GM12878 (cell line): ENCODE measurements at regions not wholly inside any gene's neighbourhood (a gene's known extent, or its start where the extent isn't known, plus 50 kb on each side); places are given as distances from the start of the nearest gene placed in this dataset.

Experiments used
- ATAC-seq: fragments of 200-7000 bp; cut with Tn5 transposase; 3 replicates; pipeline ENCODE4 v1.9.1; 2020; ENCODE audit warnings: mild to moderate bottlenecking, moderate library complexity
- BruUV-seq: library from RNA; stranded (reverse); fragments of 400-500 nt; replicated peaks from 2 replicates; lab custom pipeline; 2021; lab: Mats Ljungman, UMichigan
- CTCF ChIA-PET: fragments of 300-600 bp; sonication (Branson Sonifier 250); formaldehyde crosslinking; extraction: SDS; loops from one replicate; lab custom pipeline; 2021; ENCODE audit warnings: inconsistent platforms; lab: Yijun Ruan, JAX
- POLR2A ChIA-PET: fragments of 350-600 bp; formaldehyde crosslinking; extraction: SDS; loops from one replicate; lab custom pipeline; 2021; ENCODE audit warnings: inconsistent platforms; lab: Charles Lee
- RAD21 ChIA-PET: fragments of 300-600 bp; sonication (Branson Sonifier 250); formaldehyde crosslinking; loops from one replicate; lab custom pipeline; 2023; ENCODE audit warnings: antibody characterized with exemption; ENCODE audit not compliant: unreplicated experiment; lab: Charles Lee
- SMC1A ChIA-PET: fragments of 300-600 bp; sonication (Branson Sonifier 250); formaldehyde crosslinking; loops from one replicate; lab custom pipeline; 2023; ENCODE audit not compliant: unreplicated experiment, uncharacterized antibody; lab: Charles Lee
- DNase-seq: peaks from one replicate; pipeline ENCODE4 v3.0.0-alpha.2; 2011; ENCODE audit warnings: low read depth, low spot score
- FAIRE-seq: peaks from 3 replicates; lab custom pipeline; 2011; peaks lifted over from hg19 to GRCh38; lab: Jason Lieb, UNC
- H2AFZ ChIP-seq: 2 replicates; pipeline ENCODE4 v1.6.0; 2011; ENCODE audit warnings: low read depth, low read length, control low read depth; ENCODE audit not compliant: control insufficient read depth
- H3K27ac ChIP-seq: 2 replicates; pipeline ENCODE4 v1.5.1; 2011; ENCODE audit warnings: control low read depth; ENCODE audit not compliant: control insufficient read depth, insufficient read depth
- H3K27me3 ChIP-seq, 2 experiments: replicated peaks in 1 of 2; 2 replicates each; pipeline versions ENCODE4 v1.6.0 to v1.6.1; 2011; ENCODE audit warnings: low read length in 1 of 2; ENCODE audit not compliant: control insufficient read depth in 2 of 2, insufficient read depth in 2 of 2
- H3K36me3 ChIP-seq, 2 experiments: 2 replicates each; pipeline ENCODE4 v1.5.1; 2011; ENCODE audit warnings: low read length in 1 of 2; ENCODE audit not compliant: control insufficient read depth in 2 of 2, insufficient read depth in 2 of 2
- H3K4me1 ChIP-seq: 2 replicates; pipeline ENCODE4 v1.6.1; 2011; ENCODE audit warnings: mild to moderate bottlenecking, low read length, moderate library complexity, mixed read lengths; ENCODE audit not compliant: control insufficient read depth, insufficient read depth
- H3K4me2 ChIP-seq: 2 replicates; pipeline ENCODE4 v1.6.0; 2011; ENCODE audit warnings: control low read depth; ENCODE audit not compliant: control insufficient read depth, insufficient read depth
- H3K4me3 ChIP-seq: fragments of 200-600 bp; sonication (generic); 2 replicates; pipeline ENCODE4 v1.5.1; 2016
- H3K79me2 ChIP-seq: 2 replicates; pipeline ENCODE4 v1.6.0; 2011; ENCODE audit warnings: low read length; ENCODE audit not compliant: control insufficient read depth, insufficient read depth
- H3K9ac ChIP-seq: 2 replicates; pipeline ENCODE4 v1.8.0; 2011; ENCODE audit warnings: low read length, control low read depth, mixed read lengths; ENCODE audit not compliant: control insufficient read depth, insufficient read depth
- H3K9me3 ChIP-seq: replicated peaks from 3 replicates; pipeline ENCODE4 v1.5.1; 2011; ENCODE audit warnings: mild to moderate bottlenecking, low read length; ENCODE audit not compliant: control insufficient read depth, insufficient read depth
- H4K20me1 ChIP-seq: 2 replicates; pipeline ENCODE4 v1.6.0; 2011; ENCODE audit not compliant: control insufficient read depth, insufficient read depth
- ATF7 ChIP-seq: fragments of 450-650 bp; IDR thresholded peaks from 2 replicates; pipeline ENCODE4 v1.6.1; 2016; ENCODE audit warnings: low read depth, mild to moderate bottlenecking
- BMI1 ChIP-seq: fragments of 450-650 bp; IDR thresholded peaks from 2 replicates; pipeline ENCODE4 v1.6.1; 2016; ENCODE audit warnings: mild to moderate bottlenecking, moderate library complexity, borderline replicate concordance
- CHD1 ChIP-seq: IDR thresholded peaks from 2 replicates; pipeline ENCODE4 v1.6.1; 2012; ENCODE audit warnings: low read depth, low read length, improper control_type of control experiment
- FOXM1 ChIP-seq: IDR thresholded peaks from 2 replicates; pipeline ENCODE4 v1.6.1; 2012; ENCODE audit warnings: low read depth, mild to moderate bottlenecking, inconsistent platforms, low read length, moderate library complexity
- LARP7 ChIP-seq: fragments of 450-650 bp; IDR thresholded peaks from 2 replicates; pipeline ENCODE4 v1.6.1; 2017; ENCODE audit warnings: mild to moderate bottlenecking
- NR2C2 ChIP-seq: IDR thresholded peaks from 2 replicates; pipeline ENCODE4 v1.6.1; 2011; ENCODE audit warnings: borderline replicate concordance, low read depth; ENCODE audit not compliant: control insufficient read depth, insufficient read length
- RAD21 ChIP-seq: IDR thresholded peaks from 2 replicates; pipeline ENCODE4 v1.6.1; 2011; ENCODE audit warnings: mild to moderate bottlenecking, low read depth, low read length, moderate library complexity; ENCODE audit not compliant: insufficient read depth
- SP1 ChIP-seq: IDR thresholded peaks from one replicate; pipeline ENCODE4 v1.6.1; 2011; ENCODE audit warnings: low read depth, low read length
- whole genome bisulfite sequencing: methylation state at CpG from one replicate; pipeline ENCODE4 v1.1.6; 2016; ENCODE audit warnings: low lambda C conversion rate; ENCODE audit not compliant: insufficient replicate concordance, insufficient coverage; ENCODE audit errors: missing lambda C conversion rate; 5-methylcytosine and 5-hydroxymethylcytosine counted together
- in situ Hi-C: fragments of 300-500 bp; cut with MboI; formaldehyde crosslinking; loops from 9 replicates; pipeline ENCODE4 v1.14.3; 2018; ENCODE audit warnings: mixed read lengths
- intact Hi-C: fragments of 100-400 bp; cut with micrococcal nuclease; formaldehyde crosslinking; loops from one replicate; pipeline ENCODE4 v1.14.2; 2022; ENCODE audit not compliant: unreplicated experiment
- TF ChIP-seq, protein P1 (sequence below): IDR thresholded peaks from 2 replicates; pipeline ENCODE4 v1.6.1; 2011; ENCODE audit warnings: low read depth, mild to moderate bottlenecking, low read length, moderate library complexity, borderline replicate concordance; ENCODE audit errors: extremely low read depth
- TF ChIP-seq, protein P2 (sequence below): fragments of 450-650 bp; formaldehyde crosslinking; IDR thresholded peaks from 2 replicates; pipeline ENCODE4 v1.5.0; 2022; ENCODE audit warnings: mild to moderate bottlenecking, missing genetic modification characterization
- TF ChIP-seq, protein P3 (sequence below): fragments of 450-650 bp; IDR thresholded peaks from 2 replicates; pipeline ENCODE4 v1.6.1; 2016; ENCODE audit warnings: mild to moderate bottlenecking, moderate library complexity, borderline replicate concordance

DNA sequence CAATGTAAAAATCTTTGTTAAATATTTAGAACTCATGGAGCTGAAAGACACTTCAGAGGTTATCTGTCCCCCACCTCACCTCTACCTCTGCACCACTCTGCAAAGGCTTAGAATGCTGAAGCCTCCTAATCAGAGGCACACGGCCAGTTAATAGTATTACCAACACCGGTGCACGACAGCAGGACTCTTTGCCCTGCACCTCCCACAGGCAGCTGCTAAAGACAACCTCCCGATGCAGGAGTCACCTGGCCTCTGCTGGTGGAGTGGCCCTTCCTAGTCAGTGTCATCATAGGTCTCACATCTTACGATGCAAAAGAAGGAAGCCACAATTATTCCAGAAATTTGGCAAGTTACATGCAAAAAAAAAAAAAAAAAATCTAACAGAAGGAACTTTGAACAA lies 66.6 kb upstream of the MGMT start:
- FAIRE-seq: no peak

DNA sequence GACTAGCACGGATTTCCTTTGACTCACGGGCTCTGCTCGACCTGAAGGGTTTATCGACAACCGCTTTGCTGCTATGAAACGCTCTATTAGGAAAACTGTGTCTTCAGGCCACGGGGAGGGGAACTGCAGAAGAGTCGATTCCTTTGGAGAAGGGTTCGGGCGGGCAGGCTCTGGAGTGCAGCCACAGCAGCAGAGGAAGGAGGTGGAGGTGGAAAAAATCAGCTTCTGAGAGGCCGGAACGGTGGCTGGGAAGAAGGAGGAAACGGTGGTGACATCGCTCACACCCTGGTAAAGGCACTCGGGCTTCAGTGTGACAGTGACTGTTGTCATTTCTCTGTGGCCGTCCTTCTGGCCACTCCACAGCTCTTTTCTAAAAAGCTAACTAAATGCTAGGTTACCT lies 64.6 kb upstream of the MGMT start:
- BruUV-seq: no TSS peak
- H2AFZ ChIP-seq: no peak overlapping the region
- H3K79me2 ChIP-seq: no peaks in the 10 kb centered on the region
- 46% methylated on average over 16 of the region's 16 CpGs for WGBS
- no peak overlapping the region for H3K4me3 ChIP-seq
- H3K4me2 ChIP-seq: no peak overlapping the region
- no peaks in the 10 kb centered on the region for H3K36me3 ChIP-seq
- FAIRE-seq (no peak), DNase-seq (no peak), ATAC-seq (no peak)
- intact Hi-C loops: no loop called here
- ChIA-PET CTCF (no interaction called here), RAD21 (no interaction called here), POLR2A (no interaction called here), SMC1A (no interaction called here)
- no peaks in the 10 kb centered on the region for H3K27me3 ChIP-seq
- H3K27ac ChIP-seq: no peak overlapping the region
- H3K9me3 ChIP-seq: no peaks in the 10 kb centered on the region; the same call in 2 of the 3 replicates
- in situ Hi-C loops: no loop called here
- no peak overlapping the region for H3K9ac ChIP-seq
- H4K20me1 ChIP-seq: no peaks in the 10 kb centered on the region
- no peaks in the 10 kb centered on the region for H3K4me1 ChIP-seq
- TF ChIP-seq ATF7 (no peak), LARP7 (no peak), SP1 (no peak), FOXM1 (no peak), NR2C2 (no peak), RAD21 (no peak), BMI1 (no peak)
- TF ChIP-seq, protein P1, sequence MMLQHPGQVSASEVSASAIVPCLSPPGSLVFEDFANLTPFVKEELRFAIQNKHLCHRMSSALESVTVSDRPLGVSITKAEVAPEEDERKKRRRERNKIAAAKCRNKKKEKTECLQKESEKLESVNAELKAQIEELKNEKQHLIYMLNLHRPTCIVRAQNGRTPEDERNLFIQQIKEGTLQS: no peak
- TF ChIP-seq, protein P2, sequence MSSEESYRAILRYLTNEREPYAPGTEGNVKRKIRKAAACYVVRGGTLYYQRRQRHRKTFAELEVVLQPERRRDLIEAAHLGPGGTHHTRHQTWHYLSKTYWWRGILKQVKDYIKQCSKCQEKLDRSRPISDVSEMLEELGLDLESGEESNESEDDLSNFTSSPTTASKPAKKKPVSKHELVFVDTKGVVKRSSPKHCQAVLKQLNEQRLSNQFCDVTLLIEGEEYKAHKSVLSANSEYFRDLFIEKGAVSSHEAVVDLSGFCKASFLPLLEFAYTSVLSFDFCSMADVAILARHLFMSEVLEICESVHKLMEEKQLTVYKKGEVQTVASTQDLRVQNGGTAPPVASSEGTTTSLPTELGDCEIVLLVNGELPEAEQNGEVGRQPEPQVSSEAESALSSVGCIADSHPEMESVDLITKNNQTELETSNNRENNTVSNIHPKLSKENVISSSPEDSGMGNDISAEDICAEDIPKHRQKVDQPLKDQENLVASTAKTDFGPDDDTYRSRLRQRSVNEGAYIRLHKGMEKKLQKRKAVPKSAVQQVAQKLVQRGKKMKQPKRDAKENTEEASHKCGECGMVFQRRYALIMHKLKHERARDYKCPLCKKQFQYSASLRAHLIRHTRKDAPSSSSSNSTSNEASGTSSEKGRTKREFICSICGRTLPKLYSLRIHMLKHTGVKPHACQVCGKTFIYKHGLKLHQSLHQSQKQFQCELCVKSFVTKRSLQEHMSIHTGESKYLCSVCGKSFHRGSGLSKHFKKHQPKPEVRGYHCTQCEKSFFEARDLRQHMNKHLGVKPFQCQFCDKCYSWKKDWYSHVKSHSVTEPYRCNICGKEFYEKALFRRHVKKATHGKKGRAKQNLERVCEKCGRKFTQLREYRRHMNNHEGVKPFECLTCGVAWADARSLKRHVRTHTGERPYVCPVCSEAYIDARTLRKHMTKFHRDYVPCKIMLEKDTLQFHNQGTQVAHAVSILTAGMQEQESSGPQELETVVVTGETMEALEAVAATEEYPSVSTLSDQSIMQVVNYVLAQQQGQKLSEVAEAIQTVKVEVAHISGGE (CRISPR knock-in tag): no peak
- TF ChIP-seq, protein P3, sequence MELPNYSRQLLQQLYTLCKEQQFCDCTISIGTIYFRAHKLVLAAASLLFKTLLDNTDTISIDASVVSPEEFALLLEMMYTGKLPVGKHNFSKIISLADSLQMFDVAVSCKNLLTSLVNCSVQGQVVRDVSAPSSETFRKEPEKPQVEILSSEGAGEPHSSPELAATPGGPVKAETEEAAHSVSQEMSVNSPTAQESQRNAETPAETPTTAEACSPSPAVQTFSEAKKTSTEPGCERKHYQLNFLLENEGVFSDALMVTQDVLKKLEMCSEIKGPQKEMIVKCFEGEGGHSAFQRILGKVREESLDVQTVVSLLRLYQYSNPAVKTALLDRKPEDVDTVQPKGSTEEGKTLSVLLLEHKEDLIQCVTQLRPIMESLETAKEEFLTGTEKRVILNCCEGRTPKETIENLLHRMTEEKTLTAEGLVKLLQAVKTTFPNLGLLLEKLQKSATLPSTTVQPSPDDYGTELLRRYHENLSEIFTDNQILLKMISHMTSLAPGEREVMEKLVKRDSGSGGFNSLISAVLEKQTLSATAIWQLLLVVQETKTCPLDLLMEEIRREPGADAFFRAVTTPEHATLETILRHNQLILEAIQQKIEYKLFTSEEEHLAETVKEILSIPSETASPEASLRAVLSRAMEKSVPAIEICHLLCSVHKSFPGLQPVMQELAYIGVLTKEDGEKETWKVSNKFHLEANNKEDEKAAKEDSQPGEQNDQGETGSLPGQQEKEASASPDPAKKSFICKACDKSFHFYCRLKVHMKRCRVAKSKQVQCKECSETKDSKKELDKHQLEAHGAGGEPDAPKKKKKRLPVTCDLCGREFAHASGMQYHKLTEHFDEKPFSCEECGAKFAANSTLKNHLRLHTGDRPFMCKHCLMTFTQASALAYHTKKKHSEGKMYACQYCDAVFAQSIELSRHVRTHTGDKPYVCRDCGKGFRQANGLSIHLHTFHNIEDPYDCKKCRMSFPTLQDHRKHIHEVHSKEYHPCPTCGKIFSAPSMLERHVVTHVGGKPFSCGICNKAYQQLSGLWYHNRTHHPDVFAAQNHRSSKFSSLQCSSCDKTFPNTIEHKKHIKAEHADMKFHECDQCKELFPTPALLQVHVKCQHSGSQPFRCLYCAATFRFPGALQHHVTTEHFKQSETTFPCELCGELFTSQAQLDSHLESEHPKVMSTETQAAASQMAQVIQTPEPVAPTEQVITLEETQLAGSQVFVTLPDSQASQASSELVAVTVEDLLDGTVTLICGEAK: no peak

More for the DNA sequence above, 66.6 kb upstream of the MGMT start:
- in situ Hi-C loops: no loop called here
- TF ChIP-seq CHD1: no peak
- TF ChIP-seq, all 136 proteins: peak for 0
- intact Hi-C loops: no loop called here
- Histone ChIP-seq H3K4me3 (no peak overlapping the region), H3K36me3 (no peaks in the 10 kb centered on the region), H3K27ac (no peak overlapping the region), H3K4me2 (no peak overlapping the region), H3K9me3 (no peaks in the 10 kb centered on the region; the same call in 2 of the 3 replicates), H2AFZ (no peak overlapping the region), H3K79me2 (no peaks in the 10 kb centered on the region), H3K27me3 (no peaks in the 10 kb centered on the region), H4K20me1 (no peaks in the 10 kb centered on the region), H3K4me1 (no peaks in the 10 kb centered on the region), H3K9ac (no peak overlapping the region)
- 48% methylated on average over 5 of the region's 5 CpGs for WGBS
- no peak for ATAC-seq
- POLR2A ChIA-PET: no interaction called here
- RAD21 ChIA-PET: no interaction called here
- CTCF ChIA-PET: no interaction called here
- no peak for DNase-seq
- BruUV-seq: no TSS peak
- SMC1A ChIA-PET: no interaction called here
